ENCODE measurements at regions not wholly inside any gene's neighbourhood (a gene's known extent, or its start where the extent isn't known, plus 50 kb on each side); places are given as distances from the start of the nearest gene placed in this dataset.

DNA sequence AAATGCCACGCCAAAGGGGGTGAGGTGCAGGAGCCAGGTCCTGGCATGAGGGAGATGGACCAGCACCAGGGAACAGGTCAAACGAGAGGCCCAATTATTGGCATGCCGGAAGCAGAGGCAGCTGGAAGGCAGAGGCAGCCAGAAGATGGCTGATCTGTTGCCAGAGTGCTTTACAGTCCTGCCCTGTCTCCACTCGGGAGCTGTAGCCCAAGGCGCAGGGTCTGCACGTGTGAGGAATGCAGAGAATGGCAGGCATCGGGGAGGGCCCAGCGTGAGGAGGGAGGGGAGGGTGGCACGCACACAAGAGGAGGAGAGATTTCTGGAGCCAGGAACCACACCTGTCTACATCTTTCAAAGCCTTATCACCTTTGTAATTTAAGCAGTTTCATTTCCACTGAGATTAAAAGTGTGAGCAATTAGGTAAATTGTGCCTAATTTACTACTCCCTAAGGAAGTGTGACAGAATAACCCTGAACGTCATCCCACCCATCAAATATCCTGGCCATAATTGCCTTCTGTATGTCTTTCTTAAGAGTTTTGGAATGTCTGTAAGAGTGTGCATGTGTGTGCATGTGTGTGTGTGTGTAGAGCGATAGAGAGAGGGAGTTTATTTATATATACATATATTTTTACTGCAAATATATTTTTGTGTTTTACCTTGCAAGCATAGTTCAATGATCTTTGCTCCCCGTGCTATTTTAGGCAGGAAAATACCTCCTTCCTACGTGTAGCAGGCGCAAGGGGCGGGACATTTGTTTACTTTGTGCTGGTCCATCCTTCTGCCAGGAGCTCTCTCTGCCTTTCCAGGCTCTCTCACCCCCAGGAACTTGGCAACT is 125.5 kb upstream of the SERBP1 start:
- DNase-seq (ENCODE audit: missing footprints) (no peak), ATAC-seq (no peak)
- intact Hi-C loops (cut with DNase I) = no loop called here

DNA sequence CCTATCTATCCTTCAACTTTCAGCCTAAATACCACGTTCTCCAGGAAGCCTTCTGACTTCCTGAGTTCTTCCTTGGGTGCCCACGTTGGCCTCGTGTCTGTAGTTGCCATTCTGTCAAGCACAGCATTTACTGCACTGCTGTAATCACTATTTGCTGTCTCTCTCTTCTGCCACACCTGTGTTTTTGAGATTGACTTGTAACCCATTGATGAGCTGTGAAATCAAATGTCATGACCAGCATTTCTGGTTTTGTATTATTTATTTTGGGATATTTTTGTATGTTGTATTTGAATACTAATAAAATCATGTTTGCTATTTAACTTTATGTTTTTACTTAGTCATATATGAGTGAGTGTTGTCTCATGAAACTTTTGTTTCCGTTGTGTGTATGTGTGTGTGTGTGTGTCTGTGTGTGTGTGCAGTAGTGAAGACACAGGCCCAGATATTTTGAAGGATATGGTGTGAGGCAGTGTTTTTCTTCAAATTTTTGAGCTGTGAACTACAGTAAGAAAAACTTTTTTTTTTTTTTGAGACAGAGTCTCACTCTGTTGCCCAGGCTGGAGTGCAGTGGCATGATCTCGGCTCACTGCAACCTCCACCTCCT is 126.2 kb upstream of the SERBP1 start:
- no peak for ATAC-seq

DNA sequence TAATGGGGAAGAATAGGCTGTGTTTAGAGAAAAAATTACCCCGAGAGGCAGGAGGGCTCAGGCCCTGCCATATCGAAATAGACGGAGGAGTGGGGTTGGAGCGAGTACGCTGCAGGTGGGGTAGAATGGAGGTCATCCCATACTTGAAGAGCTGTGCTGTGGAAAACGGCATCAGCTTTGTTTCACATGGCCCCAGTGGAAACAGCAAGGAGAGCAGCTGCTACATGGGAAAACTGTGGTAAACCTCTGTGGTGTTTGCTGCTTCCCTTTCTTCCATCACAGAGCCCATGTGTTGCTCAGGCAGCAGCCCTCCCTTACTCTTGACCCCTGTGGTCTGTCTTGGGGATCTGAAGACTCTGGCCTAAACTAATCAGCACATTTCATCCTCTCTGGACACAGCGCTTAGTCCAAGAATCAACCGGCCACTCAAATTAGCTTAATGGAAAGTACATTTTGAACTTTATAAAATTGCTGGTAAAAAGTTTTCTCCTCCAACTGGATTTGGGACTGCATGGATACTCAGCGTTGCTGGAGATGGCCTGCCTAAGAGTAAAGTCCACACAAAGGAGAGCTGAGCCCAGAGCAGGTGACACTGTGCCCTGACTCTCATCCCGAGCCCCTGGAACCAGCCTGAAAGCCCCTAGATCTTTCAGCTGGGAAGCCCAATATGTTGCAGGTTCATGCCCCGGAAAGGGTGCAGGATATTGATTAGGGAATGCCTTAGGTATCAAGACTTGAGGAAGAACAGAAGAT is 127.1 kb upstream of the GADD45A start:
- DNase-seq (ENCODE audit: missing footprints) (no peak), ATAC-seq (no peak)
- intact Hi-C loops (cut with DNase I) = no loop called here

More for the DNA sequence above, 126.2 kb upstream of the SERBP1 start:
- no peak for DNase-seq (ENCODE audit: missing footprints)
- intact Hi-C loops (cut with DNase I) = no loop called here

DNA sequence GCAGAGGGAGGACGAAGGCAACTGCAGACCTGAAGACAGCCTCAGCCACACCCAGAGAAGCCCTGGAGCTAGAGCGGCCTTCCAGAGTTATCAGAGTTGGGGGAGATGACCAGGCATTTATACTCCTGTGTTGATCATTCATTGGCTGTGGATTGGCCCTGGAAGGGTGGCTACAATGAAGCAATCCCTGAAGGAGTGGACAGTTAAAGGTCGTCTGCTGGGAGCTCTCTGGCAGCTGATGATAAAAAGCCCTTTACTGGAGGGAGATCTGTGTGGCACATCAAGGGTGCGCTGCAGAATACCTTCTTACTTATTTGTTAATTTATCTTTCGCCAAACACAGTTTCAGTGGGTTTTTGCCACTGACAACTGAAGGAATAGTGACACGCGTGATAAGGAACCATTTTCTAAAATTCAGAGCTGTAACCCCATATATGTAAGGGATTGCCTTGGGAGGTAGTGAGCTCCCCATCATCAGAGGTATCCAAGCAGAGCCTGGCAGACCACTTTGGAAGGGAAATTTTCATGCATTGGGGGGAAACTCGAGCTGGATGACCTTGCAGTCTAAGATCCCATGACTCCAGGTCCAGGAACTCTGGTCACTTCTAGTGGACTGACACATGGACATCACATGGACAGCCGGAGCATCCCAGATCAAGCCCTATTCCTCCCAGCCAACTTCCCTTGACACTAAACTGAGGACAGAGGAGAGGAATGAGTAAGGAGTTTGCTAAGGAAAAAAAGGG is 126.4 kb upstream of the GADD45A start:
- ATAC-seq (no peak), DNase-seq (ENCODE audit: missing footprints) (no peak)
- intact Hi-C loops (cut with DNase I) = no loop called here

DNA sequence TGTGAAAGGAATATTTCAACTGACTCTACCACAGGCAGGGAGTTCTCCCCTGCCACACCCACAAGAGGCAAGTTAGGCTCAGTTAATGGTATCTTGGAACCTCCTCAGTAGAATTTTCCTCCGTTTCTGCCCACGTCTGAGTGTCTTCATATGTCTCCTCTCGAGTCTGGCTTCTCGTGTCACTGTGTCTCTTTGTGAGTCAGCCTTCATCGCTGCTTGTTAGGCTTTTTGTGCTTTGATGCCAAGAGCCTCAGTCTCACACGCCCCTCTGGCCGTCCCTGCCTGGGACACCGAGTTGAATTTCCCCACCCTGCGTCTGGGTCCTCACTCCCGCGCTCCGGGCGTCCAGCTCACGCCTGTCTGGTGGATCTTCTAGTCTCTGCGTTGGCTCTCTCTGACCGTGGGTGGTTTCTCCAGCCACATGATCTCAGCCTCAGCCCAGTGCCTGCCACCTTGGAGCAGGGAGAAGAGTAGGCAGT is 125.7 kb upstream of the GADD45A start:
- ATAC-seq (peak; percentile 64), DNase-seq (ENCODE audit: missing footprints) (peak; percentile 71)
- intact Hi-C loops (cut with DNase I) = no loop called here

DNA sequence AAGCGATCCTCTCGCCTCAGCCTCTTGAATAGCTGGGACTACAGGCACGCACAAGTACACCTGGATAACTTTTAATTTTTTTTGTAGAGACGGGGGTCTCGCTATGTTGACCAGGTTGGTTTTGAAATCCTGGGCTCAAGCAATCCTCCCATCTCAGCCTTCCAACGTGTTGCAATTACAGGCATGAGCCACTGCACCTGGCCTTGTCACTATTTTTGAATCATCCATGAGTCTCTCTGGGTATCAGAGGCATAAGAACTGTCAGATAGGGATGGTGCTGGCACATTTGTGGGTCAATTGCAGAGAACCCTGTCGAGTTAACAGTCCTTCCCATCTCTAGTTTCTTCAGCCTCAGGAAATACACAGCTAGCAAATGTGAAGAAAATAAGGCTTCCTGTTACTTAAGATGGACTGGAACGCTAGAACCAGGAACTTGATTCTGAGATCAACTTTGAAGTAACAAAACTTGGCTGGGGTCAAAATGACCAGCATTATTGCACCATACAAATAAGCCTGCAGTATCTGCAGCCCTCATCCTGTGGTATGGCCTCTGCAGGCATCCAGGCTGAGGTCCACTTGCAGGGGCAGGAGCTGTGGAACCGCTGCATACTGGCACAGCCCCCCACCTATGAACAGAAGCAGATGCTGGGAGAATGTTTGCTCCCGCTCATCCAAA is 124.3 kb upstream of the GADD45A start:
- no peak for DNase-seq (ENCODE audit: missing footprints)
- intact Hi-C loops (cut with DNase I) = loop anchor here (1.0 to 5.0 kb wide), 3 partner anchors 87 to 200 kb away; no protein-coding TSS in a partner anchor
- ATAC-seq = no peak

DNA sequence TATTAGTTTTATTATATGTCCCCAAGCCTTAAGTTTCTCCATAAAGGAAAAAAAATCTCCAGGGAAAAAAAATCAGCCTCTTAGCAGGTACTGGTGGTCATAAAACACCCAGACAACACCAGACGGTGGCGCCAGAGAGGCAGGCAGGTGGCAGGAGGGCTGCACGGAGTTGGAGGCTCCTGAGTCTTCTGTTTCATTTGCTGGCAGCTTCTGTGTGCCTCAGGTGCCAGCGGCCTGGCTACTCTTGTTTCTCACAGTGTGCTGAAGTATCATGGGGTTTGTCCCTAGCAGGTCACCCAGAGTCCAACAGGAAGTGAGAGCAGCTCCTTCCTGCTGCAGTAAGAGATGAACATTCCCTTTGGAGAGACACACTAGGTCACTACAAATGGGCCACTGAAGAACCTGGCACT is 123.3 kb upstream of the GADD45A start:
- intact Hi-C loops (cut with DNase I) = loop anchor here (1.0 to 5.0 kb wide), 4 partner anchors 86 to 199 kb away; partner anchors contain the start of gene GADD45A
- DNase-seq (ENCODE audit: missing footprints) (peak; percentile 94), ATAC-seq (peak; percentile 93)

DNA sequence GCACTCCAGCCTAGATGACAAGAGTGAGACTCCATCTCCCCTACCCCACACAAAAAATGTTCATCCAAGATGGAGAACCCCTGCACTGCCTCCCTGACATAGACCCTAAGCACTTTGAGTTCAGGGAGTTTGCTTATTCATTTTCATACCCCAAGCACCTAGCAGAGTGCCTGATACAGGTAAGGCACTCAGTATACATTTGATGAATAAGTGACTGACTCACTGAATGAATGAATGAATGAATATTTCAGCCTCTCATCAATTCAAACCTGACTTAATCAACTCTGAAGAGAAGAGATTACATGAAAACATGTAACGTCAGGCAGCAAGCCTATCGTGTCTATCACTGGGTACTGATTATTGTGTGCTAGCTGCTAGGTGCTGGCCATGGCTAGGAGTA is 121.3 kb upstream of the GADD45A start:
- intact Hi-C loops (cut with DNase I) = loop anchor here (5.0 kb wide), 2 partner anchors 84 to 184 kb away; no protein-coding TSS in a partner anchor
- ATAC-seq = no peak
- DNase-seq (ENCODE audit: missing footprints) = no peak

DNA sequence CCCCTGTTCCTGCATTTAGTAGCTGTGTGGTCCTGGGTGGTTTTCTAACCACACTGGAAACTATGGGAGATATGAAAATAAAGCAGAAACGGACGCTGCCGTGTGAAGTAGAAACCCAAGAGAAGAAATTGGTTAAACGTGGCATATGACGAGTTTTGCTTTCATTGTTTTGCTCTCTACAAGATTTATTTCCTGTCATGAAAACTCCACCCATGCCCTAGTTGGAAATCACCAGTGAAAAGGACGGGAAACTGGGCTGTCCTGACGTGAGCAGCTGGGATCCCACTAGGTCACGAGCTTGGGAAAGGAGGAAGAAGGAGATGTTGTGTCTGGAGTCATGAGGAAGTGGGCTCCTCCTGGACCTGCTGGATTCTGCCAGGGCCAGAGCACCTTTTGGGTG is 120.8 kb upstream of the GADD45A start:
- DNase-seq (ENCODE audit: missing footprints) (no peak), ATAC-seq (no peak)
- intact Hi-C loops (cut with DNase I) = loop anchor here (5.0 kb wide), 2 partner anchors 83 to 183 kb away; no protein-coding TSS in a partner anchor

DNA sequence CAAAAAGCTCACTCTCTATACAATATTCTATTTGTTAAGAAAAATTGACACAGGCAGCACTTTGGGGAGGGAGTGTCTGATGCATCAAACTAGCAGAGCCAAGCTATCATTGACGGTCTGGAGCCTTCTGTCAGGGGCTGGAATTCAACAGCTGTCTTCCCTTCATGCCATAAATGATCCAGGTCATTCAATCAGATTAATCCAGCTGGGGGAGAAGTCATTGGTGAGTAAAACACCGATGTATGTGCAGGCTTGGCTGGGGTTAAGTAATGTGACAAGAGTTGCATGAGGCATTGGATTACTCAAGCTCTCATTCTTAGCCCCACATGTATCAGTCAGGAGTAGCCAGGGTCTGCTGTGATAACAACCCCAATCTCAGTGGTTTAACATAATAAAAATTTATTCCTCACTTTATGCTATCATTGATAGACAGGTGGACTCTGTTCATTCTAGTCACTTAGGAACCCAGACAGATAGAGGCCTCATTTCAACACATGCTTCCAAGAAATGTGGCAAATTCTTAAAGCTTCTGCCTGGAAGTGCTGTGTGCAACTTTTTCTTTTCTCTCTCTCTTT is 118.1 kb upstream of the GADD45A start:
- ATAC-seq (no peak), DNase-seq (ENCODE audit: missing footprints) (no peak)
- intact Hi-C loops (cut with DNase I) = no loop called here

DNA sequence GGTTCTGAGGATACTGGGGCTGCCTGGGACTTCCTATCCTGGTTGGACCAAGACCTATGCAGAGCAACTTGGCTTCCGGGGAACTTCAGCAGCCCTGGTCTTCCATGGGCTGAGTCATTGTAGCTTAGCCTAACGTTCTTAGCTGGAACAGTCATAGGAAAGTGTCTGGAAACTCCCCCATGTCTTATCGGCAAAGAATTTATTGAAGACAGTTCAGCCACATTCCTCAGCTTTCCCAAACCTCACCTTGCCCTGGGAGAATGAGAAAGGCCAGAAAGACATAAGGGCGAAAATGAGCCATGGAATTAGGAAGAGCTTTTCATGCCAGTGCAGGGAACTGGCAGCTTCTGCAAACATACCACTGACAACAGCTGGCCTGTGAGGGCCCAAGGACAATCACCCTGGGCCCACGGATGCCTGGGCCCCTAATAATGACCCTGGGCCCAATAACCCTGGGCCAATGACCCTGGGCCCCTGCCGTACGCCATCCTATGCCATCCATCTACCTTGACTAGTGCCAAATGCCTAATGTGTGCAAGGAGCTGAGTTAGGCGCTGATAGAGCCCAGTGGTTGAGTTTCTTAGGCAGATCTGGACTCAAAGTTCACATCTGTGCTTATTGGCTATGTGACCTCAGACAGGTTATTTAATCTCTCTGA is 114.4 kb upstream of the GADD45A start:
- ATAC-seq = no peak
- no peak for DNase-seq (ENCODE audit: missing footprints)
- intact Hi-C loops (cut with DNase I) = no loop called here

DNA sequence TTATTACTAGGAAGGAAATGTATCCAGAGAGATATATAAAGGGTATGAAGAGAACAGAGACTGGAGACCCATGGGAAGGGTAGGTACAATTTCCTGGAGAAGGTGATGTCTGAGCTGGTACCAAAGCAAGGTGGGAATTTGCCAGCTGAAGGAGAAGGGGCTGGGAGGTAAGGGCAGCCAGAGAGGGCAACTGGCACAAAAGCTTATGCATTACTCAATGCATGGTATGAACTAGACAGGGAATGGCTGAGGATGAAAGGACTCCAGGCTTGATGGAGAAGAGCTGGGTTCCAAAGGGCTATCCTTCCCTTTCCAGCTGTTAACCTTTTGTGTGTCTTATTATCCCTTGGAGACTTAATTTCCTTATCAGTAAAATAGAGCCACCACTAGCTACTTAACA is 113.6 kb upstream of the GADD45A start:
- DNase-seq (ENCODE audit: missing footprints) = no peak
- intact Hi-C loops (cut with DNase I) = no loop called here
- no peak for ATAC-seq

DNA sequence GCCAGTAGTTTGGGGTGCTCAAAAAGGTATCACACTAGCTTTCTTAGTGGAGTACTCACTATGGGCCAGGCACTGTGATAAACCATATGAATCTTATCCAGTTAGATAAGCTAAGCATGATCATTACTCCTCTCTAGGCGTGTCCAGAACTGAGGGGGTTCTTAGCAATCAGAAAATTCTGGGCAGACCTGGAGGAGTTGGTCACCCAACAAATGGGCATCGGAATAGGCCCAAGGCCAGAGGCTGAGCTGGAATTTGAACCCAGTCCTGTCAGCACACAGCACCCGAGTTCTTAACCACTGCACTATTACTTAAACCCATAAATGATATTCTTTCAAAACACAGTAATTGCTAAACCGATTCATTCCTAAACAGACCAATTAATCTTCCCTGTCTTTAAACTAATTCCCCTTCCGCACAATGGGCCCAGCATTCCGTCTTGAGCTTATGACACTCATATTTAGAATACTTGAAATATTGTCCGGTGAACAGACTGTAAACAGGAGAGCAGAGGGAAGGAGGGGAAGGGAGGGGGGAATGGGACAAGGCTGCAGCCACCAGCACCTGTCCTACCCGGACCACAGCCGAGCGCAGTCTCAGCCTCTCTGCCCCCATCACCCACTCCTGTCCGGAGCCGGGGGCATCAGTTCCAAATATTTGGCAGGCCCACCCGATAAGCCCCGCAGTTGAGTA is 113.0 kb upstream of the GADD45A start:
- DNase-seq (ENCODE audit: missing footprints) = no peak
- ATAC-seq = no peak
- intact Hi-C loops (cut with DNase I) = no loop called here

DNA sequence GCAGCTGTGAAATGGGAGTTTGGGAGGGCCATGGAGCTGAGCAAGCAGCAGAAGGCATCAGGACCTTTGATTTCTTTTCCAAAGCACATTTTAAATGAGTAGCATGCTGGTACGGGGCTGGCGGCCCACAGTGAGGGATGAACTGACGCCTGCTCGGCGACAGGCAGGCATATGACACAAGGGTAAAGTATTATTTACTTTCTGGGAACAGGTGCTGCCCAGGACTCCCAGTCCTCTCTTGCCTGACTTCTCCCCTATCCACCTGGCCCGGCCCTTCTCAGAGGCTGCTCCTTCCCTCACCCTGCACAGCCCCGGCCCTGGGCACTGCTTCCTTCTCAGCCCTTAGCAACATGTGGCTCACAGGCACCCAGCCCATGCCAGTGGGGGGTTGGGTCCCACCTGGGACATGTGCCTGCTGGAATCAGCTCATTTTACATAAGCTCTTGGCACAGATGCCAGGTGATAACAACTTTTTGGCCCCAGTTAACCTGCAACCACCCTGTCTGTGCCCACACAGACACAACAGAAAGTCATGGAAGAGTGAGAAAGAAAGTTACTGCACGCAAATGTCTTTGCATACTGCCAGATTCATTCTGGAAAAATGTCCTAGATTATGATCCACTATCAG is 112.3 kb upstream of the GADD45A start:
- ATAC-seq (peak; percentile 88), DNase-seq (ENCODE audit: missing footprints) (peak; percentile 68)
- intact Hi-C loops (cut with DNase I) = no loop called here

DNA sequence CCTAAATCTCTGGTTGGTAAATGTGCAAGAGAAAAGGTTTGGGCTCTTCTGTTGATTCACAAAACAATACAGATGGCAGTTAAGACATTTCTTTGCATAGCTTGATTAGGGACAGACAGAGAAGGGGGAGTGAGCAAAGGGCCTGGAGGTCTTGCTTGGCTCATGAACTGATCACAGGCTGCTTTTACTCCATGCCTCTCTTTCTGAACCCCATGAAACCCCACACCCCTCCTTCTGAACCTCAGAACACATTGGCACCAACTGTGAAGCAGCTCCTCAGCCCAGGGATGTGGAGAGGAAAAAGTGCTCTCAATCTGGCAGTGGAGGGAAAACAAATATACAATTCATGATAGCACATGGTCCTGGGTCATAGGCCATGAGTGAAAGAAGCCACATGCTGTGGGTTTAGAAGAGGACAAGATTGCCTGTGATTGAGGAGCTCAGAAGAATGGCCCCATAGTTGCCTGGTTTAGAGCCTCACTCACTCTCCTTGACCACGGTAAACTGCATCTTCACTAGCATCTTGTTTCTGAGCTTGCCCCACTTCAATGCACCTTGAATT is 111.6 kb upstream of the GADD45A start:
- ATAC-seq (no peak), DNase-seq (ENCODE audit: missing footprints) (no peak)
- intact Hi-C loops (cut with DNase I) = no loop called here

DNA sequence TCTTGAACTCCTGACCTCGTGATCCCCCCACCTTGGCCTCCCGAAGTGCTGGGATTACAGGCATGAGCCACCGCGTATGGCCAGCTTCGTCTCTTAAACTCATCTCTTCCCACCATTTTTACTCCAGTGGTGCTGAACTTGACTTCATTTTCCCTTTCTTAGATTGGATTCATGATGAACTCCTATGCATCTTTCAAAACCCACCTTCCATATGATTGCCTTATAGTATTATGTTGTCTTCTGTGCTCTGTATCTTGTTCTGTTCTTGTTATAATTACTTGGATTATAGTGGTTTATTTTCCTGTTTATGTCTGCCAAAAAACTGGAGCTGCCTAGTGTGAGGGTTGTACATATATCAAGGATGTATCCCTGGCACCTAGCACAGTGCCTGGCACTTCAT is 110.8 kb upstream of the GADD45A start:
- intact Hi-C loops (cut with DNase I) = no loop called here

More for the DNA sequence above, 110.8 kb upstream of the GADD45A start:
- DNase-seq (ENCODE audit: missing footprints) (no peak), ATAC-seq (no peak)
